HG03460 (cell line): ENCODE measurements at regions not wholly inside any gene's neighbourhood (a gene's known extent, or its start where the extent isn't known, plus 50 kb on each side); places are given as distances from the start of the nearest gene placed in this dataset.
A peak's percentile ranks its signal among the peaks of the same experiment; 100 is the strongest.
"Not testable (repeated sequence)": the region's sequence is repeated elsewhere in the genome, so short reads cannot be mapped to it uniquely, and the experiment has no call there.

Experiments
- ATAC-seq: cut with Tn5 transposase; IDR thresholded peaks from one replicate; pipeline ENCODE4 v1.9.1; 2021; ENCODE audit not compliant: unreplicated experiment

DNA sequence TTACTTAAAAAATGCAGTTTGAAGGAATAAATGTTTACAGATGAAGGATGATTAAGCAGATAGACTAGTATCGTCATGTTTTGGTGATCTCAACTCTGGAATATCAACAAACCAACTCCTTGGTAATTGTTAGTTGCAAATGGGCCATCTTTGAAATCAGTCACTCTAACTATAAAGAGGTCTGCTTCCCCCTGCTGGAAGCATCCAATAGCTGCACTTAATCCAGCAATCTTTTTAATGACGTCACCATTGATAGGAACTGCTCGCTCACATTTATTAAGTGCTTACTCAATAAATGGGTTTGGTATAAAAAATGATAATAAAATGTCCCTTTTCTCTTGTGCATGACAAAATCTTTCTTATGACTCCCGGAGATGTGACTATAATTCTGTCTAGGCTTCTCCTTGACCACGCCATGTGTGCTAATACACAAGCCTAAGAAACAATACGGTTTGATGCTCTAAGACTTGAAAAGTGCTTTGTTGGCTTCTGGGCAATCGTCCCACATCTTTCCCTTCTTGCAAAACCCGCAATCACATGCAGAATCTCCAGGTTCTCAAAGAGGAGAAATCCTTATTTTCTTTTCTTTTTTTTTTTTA, 227.6 kb upstream of the POU1F1 start:
- ATAC-seq, result peak; percentile 80

DNA sequence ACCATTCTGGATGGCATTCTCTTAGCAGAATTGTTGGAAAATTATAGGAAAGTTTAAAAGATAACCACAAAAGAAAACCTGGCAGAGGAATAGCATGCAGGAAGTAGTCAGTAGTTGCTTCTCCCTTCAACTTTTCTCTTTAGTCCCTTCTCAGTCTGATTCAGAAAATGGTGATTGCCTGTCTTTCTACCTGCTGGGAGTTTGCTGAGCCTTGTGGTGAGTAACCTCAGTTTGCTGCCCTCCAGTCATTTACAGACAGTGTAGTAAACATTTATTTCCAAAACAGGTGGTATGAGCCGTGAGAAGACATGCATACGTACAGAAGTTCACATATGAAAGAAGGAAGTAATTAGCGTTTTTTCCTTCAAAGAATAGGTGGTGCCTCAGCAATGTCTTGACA, 224.7 kb upstream of the POU1F1 start:
- ATAC-seq, result no peak

- no peak for ATAC-seq
These were observed 222.1 kb upstream of the POU1F1 start for GRCh38 chr3:87498358-87499080.

GRCh38 chr3:87495938-87496337, 219.6 kb upstream of the POU1F1 start:
- no peak for ATAC-seq

DNA sequence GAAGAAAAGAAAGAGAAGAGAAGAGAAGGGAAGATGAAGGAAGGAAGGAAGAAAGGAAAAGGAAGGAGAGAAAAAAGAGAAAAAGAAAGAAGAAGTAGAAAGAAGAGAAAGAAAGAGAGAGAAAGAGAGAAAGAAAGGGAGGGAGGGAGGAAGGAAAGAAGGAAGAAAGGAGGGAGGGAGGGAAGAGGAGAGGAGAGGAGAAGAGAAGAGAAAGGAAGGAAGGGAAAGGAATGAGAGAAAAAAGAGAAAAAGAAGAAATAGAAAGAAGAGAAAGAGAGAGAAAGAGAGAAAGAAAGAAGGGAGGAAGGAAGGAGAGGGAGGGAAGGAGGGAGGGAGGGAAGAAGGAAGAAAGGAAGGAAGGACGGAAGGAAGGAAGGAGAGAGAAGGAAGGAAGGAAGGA, 217.9 kb upstream of the POU1F1 start:
- ATAC-seq, result no peak

- no peak for ATAC-seq
These were observed 215.5 kb upstream of the POU1F1 start for GRCh38 chr3:87491843-87492242.

GRCh38 chr3:87489892-87490291, 213.5 kb upstream of the POU1F1 start:
- no peak for ATAC-seq

GRCh38 chr3:87488765-87489164, 212.4 kb upstream of the POU1F1 start:
- ATAC-seq, result no peak

GRCh38 chr3:87486635-87487034, 210.3 kb upstream of the POU1F1 start:
- ATAC-seq, result not testable (repeated sequence)

DNA sequence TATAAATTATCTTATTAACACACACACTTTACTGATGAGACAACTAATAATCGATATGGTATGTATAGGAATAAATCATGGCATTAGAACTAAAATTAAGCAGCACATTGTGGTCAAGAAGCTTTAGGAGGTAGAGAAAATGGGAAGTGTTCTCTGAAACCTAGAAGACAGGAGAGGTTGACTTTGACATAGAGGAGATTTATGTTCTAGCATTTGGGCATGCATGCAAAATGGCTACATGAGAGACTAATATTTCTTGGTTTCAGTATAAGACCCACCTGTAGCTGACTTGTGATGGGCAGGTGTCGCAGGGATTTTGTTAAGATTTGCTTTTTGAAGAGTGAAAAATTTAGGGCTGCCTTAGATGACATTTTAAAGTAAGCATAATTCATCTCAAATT, 209.7 kb upstream of the POU1F1 start:
- ATAC-seq, result no peak

DNA sequence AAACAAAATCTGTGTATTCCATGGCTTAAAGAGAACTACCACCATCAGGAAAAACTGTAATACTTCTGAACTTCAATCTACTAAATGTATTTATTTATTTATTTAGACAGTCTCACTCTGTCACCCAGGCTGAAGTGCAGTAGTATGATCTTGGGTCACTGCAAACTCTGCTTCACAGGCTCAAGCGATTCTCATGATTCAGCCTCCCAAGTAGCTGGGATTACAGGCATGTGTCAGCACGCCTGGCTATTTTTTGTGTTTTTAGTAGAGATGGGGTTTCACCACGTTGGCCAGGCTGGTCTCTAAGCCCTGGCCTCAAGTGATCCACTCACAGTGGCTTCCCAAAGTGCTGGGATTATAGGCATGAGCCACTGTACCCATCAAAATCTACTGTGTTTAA, 202.3 kb upstream of the POU1F1 start:
- ATAC-seq, result no peak

GRCh38 chr3:87473944-87474343, 197.6 kb upstream of the POU1F1 start:
- ATAC-seq, result no peak

DNA sequence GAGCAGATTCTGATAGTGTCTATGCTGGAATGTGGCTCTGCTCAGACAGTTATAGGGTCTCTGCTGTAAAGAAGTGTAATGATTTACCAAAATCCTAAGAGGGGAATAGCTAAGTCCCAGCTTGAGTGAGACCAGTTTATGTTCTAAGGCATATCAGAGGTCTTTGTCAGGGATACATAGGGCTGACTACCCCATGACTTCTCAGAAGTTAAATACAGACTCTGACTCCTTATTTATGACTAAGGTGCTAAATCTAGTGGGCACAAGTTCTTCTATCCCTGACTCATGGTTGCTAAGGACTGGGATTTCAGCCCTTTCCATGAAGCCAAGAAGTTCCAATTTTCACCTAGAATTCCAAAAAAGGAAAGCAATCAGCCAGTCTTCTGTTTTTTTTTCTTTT, 192.6 kb upstream of the POU1F1 start:
- ATAC-seq, result no peak

- ATAC-seq, result no peak
These were observed 191.9 kb upstream of the POU1F1 start for GRCh38 chr3:87468235-87468634.

GRCh38 chr3:87462228-87462627, 185.8 kb upstream of the POU1F1 start:
- no peak for ATAC-seq

- ATAC-seq, result no peak
These were observed 185.1 kb upstream of the POU1F1 start for GRCh38 chr3:87461443-87461842.

DNA sequence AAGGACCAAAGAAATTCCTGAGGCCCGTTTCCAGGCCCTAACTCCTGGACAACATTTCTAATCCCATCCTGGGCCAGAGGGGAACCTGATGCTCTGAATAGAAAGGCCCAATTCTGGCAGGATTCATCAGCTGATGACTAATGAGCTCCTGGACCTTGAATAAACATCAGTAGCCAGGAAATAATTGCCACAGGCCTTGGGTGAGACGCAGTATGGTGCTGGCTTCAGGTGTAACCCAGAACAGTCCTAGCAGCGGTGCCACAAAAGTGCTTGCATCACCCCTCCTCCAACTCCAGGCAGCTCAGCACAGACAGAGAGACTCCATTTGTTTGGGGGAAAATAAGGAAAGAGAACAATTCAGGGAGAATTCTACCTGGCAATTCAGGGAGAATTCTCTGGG, 184.7 kb upstream of the POU1F1 start:
- no peak for ATAC-seq

- no peak for ATAC-seq
These were observed 172.2 kb upstream of the POU1F1 start for GRCh38 chr3:87448558-87448957.

GRCh38 chr3:87446849-87447387, 170.5 kb upstream of the POU1F1 start:
- ATAC-seq, result no peak

DNA sequence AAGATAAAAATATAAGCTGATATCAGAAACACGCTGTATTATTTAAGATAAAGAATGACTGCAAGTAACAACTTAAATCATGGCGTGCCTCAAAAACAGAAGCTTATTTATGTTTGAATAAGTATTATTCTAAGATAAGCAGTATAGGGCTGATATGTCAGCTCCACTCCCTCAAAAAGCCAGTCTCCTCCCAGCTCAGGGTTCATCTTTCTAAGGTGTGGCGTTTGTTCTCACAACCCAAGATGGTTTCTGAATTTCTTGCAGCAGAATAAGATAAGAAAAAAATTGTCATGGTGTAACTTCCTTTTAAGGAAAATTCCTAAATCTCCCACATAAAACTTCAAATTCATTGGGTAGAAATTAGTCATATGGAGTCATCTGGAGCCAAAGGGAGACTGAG, 166.1 kb upstream of the POU1F1 start:
- no peak for ATAC-seq

DNA sequence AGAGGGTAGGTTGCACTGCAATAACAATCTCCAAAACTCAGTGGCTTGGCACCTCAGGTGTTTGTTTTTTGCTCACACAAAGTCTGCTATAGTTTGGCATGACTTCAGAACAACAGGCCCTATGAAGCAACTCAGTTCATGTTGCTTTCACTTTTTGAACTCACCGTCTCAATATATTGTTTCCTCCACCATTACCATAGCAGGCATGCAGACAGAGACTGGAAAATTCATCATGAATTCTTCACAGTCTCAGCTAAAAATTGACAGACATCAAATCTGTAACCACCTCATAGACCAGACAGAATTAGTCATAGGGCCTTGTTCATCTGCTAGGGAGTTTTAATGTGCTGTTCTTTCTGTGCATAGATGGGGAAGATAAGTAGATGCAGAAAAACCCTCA, 161.4 kb upstream of the POU1F1 start:
- no peak for ATAC-seq

- no peak for ATAC-seq
These were observed 160.6 kb upstream of the POU1F1 start for GRCh38 chr3:87436781-87437543.
